Progenitor cell of endocrine pancreas (in vitro differentiated cells): ENCODE measurements at regions not wholly inside any gene's neighbourhood (a gene's known extent, or its start where the extent isn't known, plus 50 kb on each side); places are given as distances from the start of the nearest gene placed in this dataset.

Experiments
- DNase-seq: peaks from one replicate; pipeline ENCODE4 v3.0.0; 2021; ENCODE audit warnings: low spot score; ENCODE audit not compliant: unreplicated experiment
- H3K27ac Mint-ChIP-seq: 2 replicates; pipeline ENCODE4 v1.8.0; 2021; ENCODE audit warnings: mild to moderate bottlenecking, moderate library complexity, mixed read lengths
- H3K27me3 Mint-ChIP-seq: 2 replicates; pipeline ENCODE4 v1.8.0; 2021; ENCODE audit warnings: mixed read lengths
- H3K36me3 Mint-ChIP-seq: 2 replicates; pipeline ENCODE4 v1.8.0; 2022; ENCODE audit warnings: mixed read lengths; ENCODE audit not compliant: insufficient read depth
- H3K4me1 Mint-ChIP-seq: 2 replicates; pipeline ENCODE4 v1.8.0; 2021; ENCODE audit warnings: low read depth, mixed read lengths
- H3K4me3 Mint-ChIP-seq: 2 replicates; pipeline ENCODE4 v1.8.0; 2021; ENCODE audit warnings: low read depth, mild to moderate bottlenecking, moderate library complexity, mixed read lengths
- H3K9me3 Mint-ChIP-seq: 2 replicates; pipeline ENCODE4 v1.8.0; 2021; ENCODE audit warnings: low read depth, mixed read lengths
- CTCF ChIP-seq: fragments of 200-600 bp; sonication (generic); IDR thresholded peaks from one replicate; pipeline ENCODE4 v1.5.0; 2021; ENCODE audit warnings: antibody characterized with exemption, mild to moderate bottlenecking; ENCODE audit not compliant: unreplicated experiment

GRCh38 chr2:192245329-192245728 lies 50.6 kb upstream of the TMEFF2 start:
- H3K4me1 Mint-ChIP-seq, result no peaks in the 10 kb centered on the region
- H3K9me3 Mint-ChIP-seq, result no peaks in the 10 kb centered on the region
- no peaks in the 10 kb centered on the region for H3K36me3 Mint-ChIP-seq
- no peak for DNase-seq
- H3K4me3 Mint-ChIP-seq, result no peak overlapping the region
- H3K27me3 Mint-ChIP-seq, result no peaks in the 10 kb centered on the region
- H3K27ac Mint-ChIP-seq, result no peak overlapping the region
- TF ChIP-seq CTCF, result no peak
